ENCODE measurements at regions not wholly inside any gene's neighbourhood (a gene's known extent, or its start where the extent isn't known, plus 50 kb on each side); places are given as distances from the start of the nearest gene placed in this dataset.

GRCh38 chr1:224524679-224525078, 90.1 kb upstream of the WDR26 start:
- Histone ChIP-seq H4K8ac (replicated peaks; ENCODE audit: insufficient read length, low read depth, low read length) (no peak overlapping the region), H2BK15ac (ENCODE audit: low read depth, low read length) (no peak overlapping the region), H3K4ac (ENCODE audit: low read depth, low read length) (no peak overlapping the region), H2AK5ac (ENCODE audit: insufficient read length, low read length) (no peak overlapping the region), H3T11ph (ENCODE audit: low read length) (no peak overlapping the region), H3K9me3 (ENCODE audit: control insufficient read depth, low read depth, low read length) (no peaks in the 10 kb centered on the region), H2BK120ac (ENCODE audit: low read depth, low read length, poor library complexity, severe bottlenecking) (no peak overlapping the region), H3K23me2 (ENCODE audit: insufficient read length, low read depth, low read length, poor library complexity, severe bottlenecking) (no peaks in the 10 kb centered on the region), H3K56ac (ENCODE audit: insufficient read length, low read depth, low read length) (no peak overlapping the region), H3K18ac (ENCODE audit: insufficient read length, low read depth, low read length) (no peak overlapping the region), H3K4me1 (ENCODE audit: insufficient read depth, low read length) (no peaks in the 10 kb centered on the region), H3K4me2 (ENCODE audit: insufficient read depth, insufficient read length, low read length) (no peak overlapping the region), H3K27me3 (ENCODE audit: insufficient read depth, low read length) (no peaks in the 10 kb centered on the region), H4K5ac (ENCODE audit: insufficient read length, low read depth, low read length) (no peak overlapping the region), H3K9ac (ENCODE audit: extremely low read depth, insufficient read length, low read length) (no peak overlapping the region), H4K91ac (ENCODE audit: insufficient read length, low read depth, low read length) (no peak overlapping the region), H2BK5ac (ENCODE audit: insufficient read length, low read length) (no peak overlapping the region), H3K27ac (ENCODE audit: insufficient read length, low read depth, low read length) (no peak overlapping the region), H2BK12ac (ENCODE audit: insufficient read length, low read depth, low read length) (no peak overlapping the region), H3K14ac (ENCODE audit: insufficient read depth, low read length) (no peak overlapping the region), H2AFZ (ENCODE audit: low read length) (no peak overlapping the region), H2BK20ac (ENCODE audit: low read depth, low read length, poor library complexity, severe bottlenecking) (no peak overlapping the region), H3K79me1 (ENCODE audit: insufficient read depth, low read depth, low read length, poor library complexity, severe bottlenecking) (no peaks in the 10 kb centered on the region), H3K23ac (ENCODE audit: insufficient read length, low read depth, low read length) (no peak overlapping the region), H4K20me1 (ENCODE audit: control insufficient read depth, insufficient read depth, insufficient read length) (no peaks in the 10 kb centered on the region), H3K79me2 (ENCODE audit: insufficient read depth, low read length) (no peaks in the 10 kb centered on the region)
- Mint-ChIP-seq H3K27me3 (ENCODE audit: low read depth) (peaks cover 2% of the 10 kb centered on the region; the same call in 1 of the 2 replicates), H3K4me1 (peaks cover 8 to 12% of the 10 kb centered on the region in 2 experiments; a peak in 3 of 4 replicates), H3K9me3 (no peaks in the 10 kb centered on the region), H3K36me3 (ENCODE audit: insufficient read depth in 1 of 3, low read depth in 3 of 3) (no peaks in the 10 kb centered on the region), H3K27ac (no peak overlapping the region), H3K4me3 (no peak overlapping the region)
- DNase-seq, result no peak
- TF ChIP-seq CTCF (conservative IDR thresholded peaks at IDR 0.05), result no peak
- no CpG with 5 or more reads among the region's 4 CpGs for WGBS (ENCODE audit: extremely low coverage, insufficient read length, low lambda C conversion rate)

All from H9 (cell line).